Endothelial cell of umbilical vein (primary cell): ENCODE measurements at regions not wholly inside any gene's neighbourhood (a gene's known extent, or its start where the extent isn't known, plus 50 kb on each side); places are given as distances from the start of the nearest gene placed in this dataset.

ENCODE experiments used
- BruUV-seq: library from RNA; stranded (reverse); fragments of 400-500 nt; replicated peaks from 2 replicates; lab custom pipeline; 2021; lab: Mats Ljungman, UMichigan
- CTCF ChIA-PET: fragments of 300-600, 350-600 bp; sonication (Branson Sonifier 250); formaldehyde crosslinking; loops from one replicate; lab custom pipeline; 2021; ENCODE audit warnings: antibody characterized with exemption, inconsistent platforms; lab: Charles Lee
- POLR2A ChIA-PET: fragments of 300-600, 350-600 bp; sonication (Branson Sonifier 250); formaldehyde crosslinking; loops from one replicate; lab custom pipeline; 2021; ENCODE audit warnings: antibody characterized with exemption, inconsistent platforms; lab: Charles Lee
- DNase-seq: peaks from one replicate; pipeline ENCODE4 v3.0.0-alpha.2; 2011; ENCODE audit warnings: low read depth, low spot score
- FAIRE-seq: peaks from 2 replicates; lab custom pipeline; 2011; peaks lifted over from hg19 to GRCh38; lab: Jason Lieb, UNC
- H2AFZ ChIP-seq: 2 replicates; pipeline ENCODE4 v1.6.0; 2012; ENCODE audit warnings: low read depth, low read length, control low read depth, inconsistent platforms
- H3K27ac ChIP-seq: 2 replicates; pipeline ENCODE4 v1.5.1; 2011; ENCODE audit warnings: low read depth, mild to moderate bottlenecking, control low read depth, low read length, moderate library complexity; ENCODE audit not compliant: insufficient read depth
- H3K27me3 ChIP-seq, 2 experiments: 2 replicates each; pipeline versions ENCODE4 v1.6.0 to v1.6.1; 2011; ENCODE audit warnings: low read length in 2 of 2, mixed read lengths in 1 of 2; ENCODE audit not compliant: control insufficient read depth in 2 of 2, insufficient read depth in 2 of 2
- H3K36me3 ChIP-seq, 2 experiments: 2 replicates in 1 of 2; 3 replicates in 1 of 2; pipeline ENCODE4 v1.5.1; 2011; ENCODE audit warnings: low read length in 2 of 2, mild to moderate bottlenecking in 1 of 2, moderate library complexity in 1 of 2; ENCODE audit not compliant: control insufficient read depth in 2 of 2, insufficient read depth in 2 of 2; ENCODE audit errors: extremely low read depth in 1 of 2
- H3K4me1 ChIP-seq: 3 replicates; pipeline ENCODE4 v1.5.1; 2011; ENCODE audit warnings: mild to moderate bottlenecking, low read length; ENCODE audit not compliant: control insufficient read depth, insufficient read depth; ENCODE audit errors: extremely low read depth
- H3K4me2 ChIP-seq: 2 replicates; pipeline ENCODE4 v1.6.1; 2011; ENCODE audit warnings: low read length, control low read depth, mixed read lengths; ENCODE audit not compliant: insufficient read depth
- H3K4me3 ChIP-seq, 3 experiments: fragments of 200-600 bp in 1 of 3; sonication (generic), shearing (Covaris generic) in 1 of 3; replicated peaks in 1 of 3; 2 replicates each; pipeline ENCODE4 v1.5.1; 2011 to 2016; ENCODE audit warnings: control low read depth in 3 of 3, low read length in 3 of 3, mild to moderate bottlenecking in 2 of 3, inconsistent platforms in 1 of 3, low read depth in 1 of 3, moderate library complexity in 1 of 3; ENCODE audit not compliant: insufficient read depth in 1 of 3
- H3K79me2 ChIP-seq: 2 replicates; pipeline ENCODE4 v1.6.0; 2012; ENCODE audit warnings: low read length, inconsistent platforms; ENCODE audit not compliant: control insufficient read depth, insufficient read depth
- H3K9ac ChIP-seq: replicated peaks from 2 replicates; pipeline ENCODE3; 2011; ENCODE audit warnings: low read length, control low read depth; ENCODE audit not compliant: insufficient read depth; ENCODE audit errors: extremely low read depth
- H3K9me1 ChIP-seq: replicated peaks from 3 replicates; pipeline ENCODE4 v1.6.0; 2011; ENCODE audit warnings: mild to moderate bottlenecking, low read length; ENCODE audit not compliant: control insufficient read depth, insufficient read depth; ENCODE audit errors: extremely low read depth
- H3K9me3 ChIP-seq: replicated peaks from 2 replicates; pipeline ENCODE4 v1.5.1; 2012; ENCODE audit warnings: low read length, inconsistent platforms; ENCODE audit not compliant: control insufficient read depth, insufficient read depth
- H4K20me1 ChIP-seq: replicated peaks from 2 replicates; pipeline ENCODE3; 2011; ENCODE audit warnings: mild to moderate bottlenecking, low read length; ENCODE audit not compliant: control insufficient read depth, insufficient read depth; ENCODE audit errors: extremely low read depth
- CTCF ChIP-seq, 2 donors: IDR thresholded peaks; 1 replicate in 1 of 2; 2 replicates in 1 of 2; pipeline ENCODE4 v1.5.1; 2011; ENCODE audit warnings: low read length in 2 of 2, mild to moderate bottlenecking in 2 of 2, moderate library complexity in 2 of 2, control low read depth in 1 of 2, inconsistent platforms in 1 of 2, low read depth in 1 of 2; ENCODE audit not compliant: insufficient read depth in 1 of 2; ENCODE audit errors: extremely low read depth in 1 of 2
- EZH2 ChIP-seq: IDR thresholded peaks from 2 replicates; pipeline ENCODE4 v1.6.1; 2012; ENCODE audit warnings: borderline replicate concordance, low read depth, mild to moderate bottlenecking, moderate library complexity, low read length, inconsistent platforms; ENCODE audit not compliant: severe bottlenecking
- FOS ChIP-seq: IDR thresholded peaks from 2 replicates; pipeline ENCODE4 v1.6.1; 2011; ENCODE audit warnings: mild to moderate bottlenecking, low read length, moderate library complexity, borderline replicate concordance; ENCODE audit not compliant: insufficient read depth
- GATA2 ChIP-seq: IDR thresholded peaks from 2 replicates; pipeline ENCODE4 v1.7.0; 2011; ENCODE audit warnings: low read depth, mild to moderate bottlenecking, moderate library complexity, mixed read lengths, low read length; ENCODE audit not compliant: insufficient read length, insufficient read depth
- POLR2A ChIP-seq: IDR thresholded peaks from 2 replicates; pipeline ENCODE4 v1.6.1; 2012; ENCODE audit warnings: low read depth, mild to moderate bottlenecking, control low read depth, low read length
- dilution Hi-C: fragments of 300-500 bp; cut with MboI; formaldehyde crosslinking; loops from one replicate; pipeline ENCODE4 v1.15.0; 2019; ENCODE audit warnings: low sequenced_read_pairs; ENCODE audit not compliant: extremely low pct_ligation_motif_present
- intact Hi-C: fragments of 100-400 bp; cut with micrococcal nuclease; formaldehyde crosslinking; loops from one replicate; pipeline ENCODE4 v1.10.0; 2022

GRCh38 chr5:82754759-82755158 lies 322.4 kb downstream of the TMEM167A start:
- H3K4me3 ChIP-seq: no peak overlapping the region
- CTCF ChIA-PET: no interaction called here
- no peaks in the 10 kb centered on the region for H3K79me2 ChIP-seq
- peaks cover 0 to 2% of the 10 kb centered on the region in 2 experiments for H3K27me3 ChIP-seq
- H3K9me1 ChIP-seq: no peaks in the 10 kb centered on the region
- H3K4me1 ChIP-seq: no peaks in the 10 kb centered on the region
- DNase-seq: no peak
- no peaks in the 10 kb centered on the region for H3K36me3 ChIP-seq
- no peak overlapping the region for H3K9ac ChIP-seq
- BruUV-seq: no TSS peak
- dilution Hi-C loops: no loop called here
- intact Hi-C loops: no loop called here
- H4K20me1 ChIP-seq: no peaks in the 10 kb centered on the region
- H2AFZ ChIP-seq: no peak overlapping the region
- FAIRE-seq: no peak
- POLR2A ChIA-PET: no interaction called here
- no peaks in the 10 kb centered on the region for H3K9me3 ChIP-seq
- TF ChIP-seq POLR2A (no peak), EZH2 (no peak), CTCF (IDR thresholded peaks at IDR 0.05; ENCODE audit: extremely low read depth in 1 of 2, insufficient read depth in 1 of 2, low read depth in 1 of 2, low read length in 2 of 2) (no peak)
- H3K27ac ChIP-seq: no peak overlapping the region
- H3K4me2 ChIP-seq: no peak overlapping the region

GRCh38 chr5:82754036-82754746 lies 323.0 kb downstream of the TMEM167A start:
- intact Hi-C loops: no loop called here
- TF ChIP-seq FOS: no peak
- no peak for TF ChIP-seq GATA2
- no peaks in the 10 kb centered on the region for H3K36me3 ChIP-seq
- H2AFZ ChIP-seq: no peak overlapping the region
- peaks cover 4% of the 10 kb centered on the region for H3K4me1 ChIP-seq
- no peak overlapping the region for H3K4me2 ChIP-seq
- dilution Hi-C loops: no loop called here
- no peaks in the 10 kb centered on the region for H4K20me1 ChIP-seq
- no peaks in the 10 kb centered on the region for H3K9me1 ChIP-seq
- CTCF ChIA-PET: no interaction called here
- H3K9ac ChIP-seq: no peak overlapping the region
- FAIRE-seq (no peak), DNase-seq (no peak)
- no peaks in the 10 kb centered on the region for H3K79me2 ChIP-seq
- H3K27ac ChIP-seq: no peak overlapping the region
- no TSS peak for BruUV-seq
- POLR2A ChIA-PET: no interaction called here
- H3K9me3 ChIP-seq: no peaks in the 10 kb centered on the region
- peaks cover 0 to 2% of the 10 kb centered on the region in 2 experiments for H3K27me3 ChIP-seq
- no peak overlapping the region for H3K4me3 ChIP-seq
